Naive B cell (primary cell): ENCODE measurements at regions not wholly inside any gene's neighbourhood (a gene's known extent, or its start where the extent isn't known, plus 50 kb on each side); places are given as distances from the start of the nearest gene placed in this dataset.
A peak's percentile ranks its signal among the peaks of the same experiment; 100 is the strongest.

Experiments used
- ATAC-seq, 2 donors: fragments of 150-1000 bp; cut with Tn5 transposase; 2 replicates each; pipeline ENCODE4 v1.10.0; 2021; ENCODE audit warnings: low read depth in 2 of 2, mild to moderate bottlenecking in 2 of 2, moderate library complexity in 2 of 2
- DNase-seq: peaks from one replicate; pipeline ENCODE4 v3.0.0; 2022
- H3K27ac Mint-ChIP-seq, 6 donors: one replicate each; pipeline ENCODE4 v1.8.0; 2020 to 2022; ENCODE audit warnings: mild to moderate bottlenecking in 6 of 6, mixed read lengths in 6 of 6, moderate library complexity in 5 of 6, inconsistent platforms in 2 of 6
- H3K27me3 Mint-ChIP-seq, 3 donors: one replicate each; pipeline ENCODE4 v1.8.0; 2021 to 2022; ENCODE audit warnings: mixed read lengths in 3 of 3, mild to moderate bottlenecking in 1 of 3
- H3K36me3 Mint-ChIP-seq, 2 donors: one replicate each; pipeline ENCODE4 v1.8.0; 2020 to 2022; ENCODE audit warnings: mixed read lengths in 2 of 2, inconsistent platforms in 1 of 2, mild to moderate bottlenecking in 1 of 2
- H3K4me1 Mint-ChIP-seq, 3 donors: one replicate each; pipeline ENCODE4 v1.8.0; 2020 to 2022; ENCODE audit warnings: mixed read lengths in 3 of 3, inconsistent platforms in 1 of 3, mild to moderate bottlenecking in 1 of 3, moderate library complexity in 1 of 3
- H3K4me3 Mint-ChIP-seq, 8 donors: one replicate each; pipeline ENCODE4 v1.8.0; 2020 to 2022; ENCODE audit warnings: mild to moderate bottlenecking in 8 of 8, mixed read lengths in 8 of 8, moderate library complexity in 8 of 8, inconsistent platforms in 2 of 8
- H3K9me3 Mint-ChIP-seq, 7 donors: one replicate each; pipeline ENCODE4 v1.8.0; 2020 to 2022; ENCODE audit warnings: mixed read lengths in 7 of 7, mild to moderate bottlenecking in 5 of 7, inconsistent platforms in 2 of 7, moderate library complexity in 1 of 7

DNA sequence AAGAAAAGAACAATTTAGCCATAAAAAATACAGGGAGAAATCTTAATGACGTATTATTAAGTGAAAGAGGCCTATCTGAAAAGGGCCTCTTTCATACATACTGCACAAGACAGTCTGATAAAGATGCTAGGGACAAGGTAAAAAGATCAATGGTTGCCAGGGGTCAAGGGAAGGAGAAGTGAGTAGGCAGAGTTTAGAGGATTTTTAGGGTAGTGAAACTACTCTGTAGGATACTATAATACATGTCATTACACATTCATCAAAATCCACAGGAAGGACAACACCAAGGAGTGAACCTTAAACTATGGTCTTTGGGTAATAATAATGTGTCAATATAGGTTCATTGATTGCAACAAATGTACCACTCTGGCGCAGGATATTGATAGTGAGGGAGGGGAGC is 289.3 kb downstream of the FSIP2 start:
- Mint-ChIP-seq H3K27me3 (no peaks in the 10 kb centered on the region), H3K4me3 (no peak overlapping the region), H3K4me1 (peaks cover 4 to 15% (median 6%) of the 10 kb centered on the region in 3 donors), H3K27ac (no peak overlapping the region), H3K9me3 (peaks cover 0 to 3% (median 0%) of the 10 kb centered on the region in 7 donors), H3K36me3 (no peaks in the 10 kb centered on the region)
- no peak for DNase-seq
- ATAC-seq = peak; percentile 43 to 45

DNA sequence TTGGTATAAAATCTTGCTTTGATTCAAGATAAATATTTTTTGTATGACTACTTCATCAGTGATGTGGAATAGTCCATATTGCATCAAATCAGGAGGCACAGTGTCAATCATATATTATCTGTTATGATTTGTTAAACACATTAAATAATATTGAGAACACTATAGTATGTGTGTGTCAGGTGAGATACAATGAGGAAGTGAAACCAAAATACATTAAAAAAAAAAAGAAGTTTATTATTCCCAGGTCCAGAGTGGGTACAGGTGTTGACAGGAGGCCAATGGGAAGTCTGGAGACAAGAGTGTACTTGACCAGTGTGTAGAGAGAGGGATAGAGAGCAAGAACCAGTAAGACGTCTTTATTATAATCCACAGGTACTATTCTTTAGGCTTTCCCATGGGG is 292.6 kb downstream of the FSIP2 start:
- Mint-ChIP-seq H3K9me3 (peaks cover 0 to 3% (median 0%) of the 10 kb centered on the region in 7 donors), H3K27me3 (no peaks in the 10 kb centered on the region)
- peak; percentile 43 to 45 for ATAC-seq

DNA sequence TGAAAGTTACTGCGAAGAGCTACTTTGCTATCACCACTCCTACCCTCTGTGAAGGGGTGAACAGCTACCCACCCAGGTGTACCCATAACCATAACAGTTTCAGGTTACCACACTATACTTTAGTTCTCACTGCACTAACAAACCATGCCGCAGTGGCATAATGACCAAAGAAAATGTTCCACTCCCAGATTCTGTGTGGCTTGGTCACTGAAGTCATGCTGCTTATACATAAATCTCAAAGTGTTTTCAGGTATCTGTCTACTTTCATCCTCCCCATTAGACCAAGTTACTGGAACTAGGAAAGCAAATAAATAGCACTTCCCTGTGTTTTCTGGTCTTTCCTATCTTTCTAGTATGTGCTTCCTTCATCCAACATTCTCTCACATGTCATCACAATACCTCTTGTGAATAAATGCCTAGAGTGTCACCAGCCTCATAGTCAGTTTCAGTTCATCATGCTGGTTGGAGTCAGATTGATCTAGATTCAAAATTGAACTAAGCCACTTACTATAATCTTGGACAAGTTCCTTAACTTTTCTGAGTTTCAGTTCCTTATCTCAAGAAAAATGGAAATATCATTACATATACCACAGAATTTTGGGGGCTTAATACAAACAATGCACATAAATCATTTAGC is 293.6 kb downstream of the FSIP2 start:
- no peak overlapping the region for H3K4me3 Mint-ChIP-seq
- no peaks in the 10 kb centered on the region for H3K27me3 Mint-ChIP-seq
- no peak for DNase-seq
- peak overlapping the region in 3 of 6 donors; percentile 1 to 59 (median 29) for H3K27ac Mint-ChIP-seq
- peaks cover 0 to 3% (median 0%) of the 10 kb centered on the region in 7 donors for H3K9me3 Mint-ChIP-seq
- peaks cover 4 to 15% (median 6%) of the 10 kb centered on the region in 3 donors for H3K4me1 Mint-ChIP-seq
- ATAC-seq = no peak
- no peaks in the 10 kb centered on the region for H3K36me3 Mint-ChIP-seq

More for the DNA sequence above, 292.6 kb downstream of the FSIP2 start:
- DNase-seq = no peak
- H3K4me3 Mint-ChIP-seq = no peak overlapping the region
- H3K27ac Mint-ChIP-seq = peak overlapping the region in 2 of 6 donors; percentile 33 to 42
- no peaks in the 10 kb centered on the region for H3K36me3 Mint-ChIP-seq
- peaks cover 4 to 15% (median 6%) of the 10 kb centered on the region in 3 donors for H3K4me1 Mint-ChIP-seq

DNA sequence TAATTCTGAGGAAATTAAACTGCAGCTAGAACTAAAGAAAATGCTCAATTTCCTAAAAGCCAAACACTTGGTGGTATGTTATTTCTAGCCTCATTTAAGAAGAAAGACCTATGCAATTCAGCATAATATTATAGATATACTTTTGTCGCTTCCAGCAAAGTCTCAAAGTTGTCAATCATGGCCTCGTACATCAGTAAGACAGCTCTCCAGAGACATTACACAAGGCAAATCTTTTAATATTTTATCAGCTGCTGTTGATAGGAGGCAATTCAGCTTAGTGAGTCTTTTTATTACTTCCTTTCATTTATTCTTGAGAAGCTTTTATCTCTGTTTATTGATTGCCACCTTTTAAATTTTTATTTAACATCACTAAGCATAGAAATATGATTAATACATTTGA is 294.3 kb downstream of the FSIP2 start:
- DNase-seq (no peak), ATAC-seq (no peak)
- peaks cover 4 to 10% (median 6%) of the 10 kb centered on the region in 3 donors for H3K4me1 Mint-ChIP-seq
- no peak overlapping the region for H3K27ac Mint-ChIP-seq
- H3K36me3 Mint-ChIP-seq = no peaks in the 10 kb centered on the region
- peaks cover 0 to 1% (median 0%) of the 10 kb centered on the region in 7 donors for H3K9me3 Mint-ChIP-seq
- no peak overlapping the region for H3K4me3 Mint-ChIP-seq
- no peaks in the 10 kb centered on the region for H3K27me3 Mint-ChIP-seq

DNA sequence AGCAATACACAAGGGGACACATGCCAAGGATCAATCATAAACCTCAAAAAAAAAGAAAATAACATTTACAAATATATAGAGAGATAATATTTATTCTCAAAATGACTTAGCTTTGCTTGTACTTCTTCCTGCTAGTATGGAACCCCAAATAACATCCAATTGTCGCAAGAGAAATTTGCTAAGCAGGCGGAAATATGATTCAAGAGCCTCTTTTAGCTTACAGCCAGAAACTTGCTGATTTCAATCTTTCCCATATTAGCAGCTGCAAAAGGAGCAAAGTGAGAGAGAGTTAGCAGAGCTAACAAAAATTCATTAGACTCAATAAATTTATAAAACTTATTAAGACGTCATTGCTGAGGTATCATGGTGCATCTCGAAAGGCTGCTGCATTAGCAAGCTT is 294.9 kb downstream of the FSIP2 start:
- Mint-ChIP-seq H3K4me3 (no peak overlapping the region), H3K27ac (no peak overlapping the region)
- no peak for ATAC-seq

DNA sequence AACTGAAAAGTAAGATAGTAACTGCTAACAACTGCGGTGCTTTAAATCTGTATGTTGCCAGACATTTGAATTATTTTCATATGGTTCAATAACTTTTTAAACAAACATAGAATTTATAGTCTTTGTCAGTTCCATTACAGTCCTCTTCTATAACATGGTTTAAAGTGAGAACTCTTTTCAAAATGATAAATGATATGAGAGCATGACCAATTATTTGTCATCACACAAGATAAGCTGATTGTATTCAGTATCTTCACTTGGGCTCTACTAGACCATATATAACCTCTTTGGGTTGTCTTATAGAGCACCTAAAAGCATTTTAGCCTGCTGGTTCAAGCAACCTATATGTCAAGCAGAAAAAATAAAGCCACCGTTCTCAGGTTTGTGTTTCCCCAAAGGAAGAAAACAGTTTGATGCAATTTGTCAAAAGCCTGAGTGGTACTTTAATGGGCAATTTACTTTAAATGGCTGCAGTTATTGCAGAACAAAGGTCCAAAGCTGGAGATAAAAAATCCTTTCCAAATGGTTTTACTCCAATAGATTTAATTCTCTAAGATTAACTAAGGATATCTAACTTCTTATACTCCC is 298.4 kb downstream of the FSIP2 start:
- ATAC-seq (no peak), DNase-seq (no peak)
- Mint-ChIP-seq H3K4me3 (no peak overlapping the region), H3K27ac (no peak overlapping the region), H3K36me3 (no peaks in the 10 kb centered on the region), H3K9me3 (no peaks in the 10 kb centered on the region), H3K27me3 (no peaks in the 10 kb centered on the region), H3K4me1 (peaks cover 0 to 4% (median 0%) of the 10 kb centered on the region in 3 donors)

More for the DNA sequence above, 294.9 kb downstream of the FSIP2 start:
- Mint-ChIP-seq H3K4me1 (peaks cover 4 to 6% (median 6%) of the 10 kb centered on the region in 3 donors), H3K36me3 (no peaks in the 10 kb centered on the region), H3K27me3 (no peaks in the 10 kb centered on the region), H3K9me3 (no peaks in the 10 kb centered on the region)
- DNase-seq = no peak

DNA sequence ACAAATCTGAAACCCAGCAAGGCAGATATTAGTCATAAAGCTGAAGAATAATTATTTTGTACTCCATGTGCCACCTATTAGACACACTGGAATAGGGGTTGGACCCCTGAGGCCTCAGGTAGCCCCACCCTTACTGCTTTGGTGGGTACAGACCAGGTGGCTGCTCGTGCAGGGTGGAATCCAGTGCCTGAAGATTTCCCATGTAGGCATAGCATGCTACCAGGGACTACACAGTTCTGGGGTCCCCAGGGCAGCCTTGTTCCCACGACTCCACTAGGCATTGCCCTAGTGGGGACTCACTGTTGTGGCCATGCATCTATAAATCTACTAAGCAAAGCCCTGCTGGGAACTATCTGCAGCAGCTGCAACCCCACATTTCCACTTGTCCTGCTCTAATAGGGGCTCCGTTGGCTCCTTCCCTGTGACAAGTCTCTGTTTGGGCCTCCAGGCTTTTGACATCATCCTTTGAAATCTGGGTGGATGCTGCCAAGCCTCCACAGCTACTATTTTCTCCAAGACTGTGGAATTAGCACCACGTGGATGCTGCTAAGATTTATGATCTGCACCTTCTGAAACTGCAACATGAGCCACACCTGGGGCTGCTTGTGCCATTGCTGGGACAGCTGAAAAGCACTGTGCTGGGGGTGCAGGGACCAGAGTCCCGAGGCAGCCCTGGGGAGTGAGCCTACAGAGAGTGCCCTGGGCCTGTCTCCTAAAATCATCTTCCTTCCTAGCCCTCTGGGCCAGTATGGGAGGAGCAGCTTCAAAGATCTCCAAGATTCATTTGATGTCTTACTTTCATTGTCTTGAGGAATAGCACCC is 303.8 kb downstream of the FSIP2 start:
- peak overlapping the region in 1 of 8 donors; percentile 0 for H3K4me3 Mint-ChIP-seq

DNA sequence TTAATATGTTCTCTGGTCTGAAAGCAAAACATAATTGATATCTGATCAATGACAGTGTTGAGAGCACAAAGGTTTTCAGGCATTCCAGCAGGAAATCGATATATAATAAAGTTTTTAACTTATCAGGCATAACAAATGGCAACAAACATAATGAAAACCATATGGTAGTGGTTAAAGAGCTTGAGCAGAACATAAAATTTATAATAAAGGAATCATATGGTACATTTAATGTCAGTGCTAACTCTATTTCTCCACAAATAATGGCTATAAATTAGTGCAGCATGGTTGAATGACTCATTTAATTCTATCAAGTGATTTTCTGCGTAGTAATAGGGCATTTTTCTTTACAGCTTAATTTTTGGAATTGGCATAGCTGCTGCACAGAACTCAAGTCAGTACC is 306.2 kb downstream of the FSIP2 start:
- ATAC-seq (no peak), DNase-seq (no peak)
- Mint-ChIP-seq H3K36me3 (no peaks in the 10 kb centered on the region), H3K4me3 (no peak overlapping the region), H3K27me3 (no peaks in the 10 kb centered on the region), H3K4me1 (no peaks in the 10 kb centered on the region), H3K9me3 (peaks cover 0 to 1% (median 0%) of the 10 kb centered on the region in 7 donors), H3K27ac (no peak overlapping the region)

More for the DNA sequence above, 303.8 kb downstream of the FSIP2 start:
- no peaks in the 10 kb centered on the region for H3K4me1 Mint-ChIP-seq
- ATAC-seq (no peak), DNase-seq (no peak)
- H3K27me3 Mint-ChIP-seq = no peaks in the 10 kb centered on the region
- no peaks in the 10 kb centered on the region for H3K36me3 Mint-ChIP-seq
- peaks cover 0 to 1% (median 0%) of the 10 kb centered on the region in 7 donors for H3K9me3 Mint-ChIP-seq
- no peak overlapping the region for H3K27ac Mint-ChIP-seq

DNA sequence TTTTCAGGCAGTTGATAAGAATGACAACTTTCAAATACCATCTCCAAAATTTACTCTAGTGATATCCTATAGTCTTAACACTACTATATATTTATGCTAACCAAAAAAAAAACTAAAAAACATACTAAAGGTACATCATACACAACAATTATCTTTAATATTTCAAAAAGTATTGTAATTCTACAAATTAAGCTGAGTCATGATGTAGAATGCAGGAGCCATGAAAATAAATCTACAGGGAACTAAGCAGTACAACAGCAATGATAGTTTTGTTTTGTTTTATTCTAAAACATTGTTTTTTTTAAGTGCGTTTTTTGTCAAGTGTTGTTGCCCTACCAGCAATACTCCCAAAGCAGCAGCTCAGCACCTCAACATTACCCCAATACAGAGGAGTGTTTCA is 314.3 kb downstream of the FSIP2 start:
- no peak overlapping the region for H3K27ac Mint-ChIP-seq
- ATAC-seq (no peak), DNase-seq (no peak)
- no peaks in the 10 kb centered on the region for H3K36me3 Mint-ChIP-seq
- H3K4me3 Mint-ChIP-seq = no peak overlapping the region
- H3K4me1 Mint-ChIP-seq = no peaks in the 10 kb centered on the region
- H3K27me3 Mint-ChIP-seq = no peaks in the 10 kb centered on the region
- H3K9me3 Mint-ChIP-seq = no peaks in the 10 kb centered on the region

DNA sequence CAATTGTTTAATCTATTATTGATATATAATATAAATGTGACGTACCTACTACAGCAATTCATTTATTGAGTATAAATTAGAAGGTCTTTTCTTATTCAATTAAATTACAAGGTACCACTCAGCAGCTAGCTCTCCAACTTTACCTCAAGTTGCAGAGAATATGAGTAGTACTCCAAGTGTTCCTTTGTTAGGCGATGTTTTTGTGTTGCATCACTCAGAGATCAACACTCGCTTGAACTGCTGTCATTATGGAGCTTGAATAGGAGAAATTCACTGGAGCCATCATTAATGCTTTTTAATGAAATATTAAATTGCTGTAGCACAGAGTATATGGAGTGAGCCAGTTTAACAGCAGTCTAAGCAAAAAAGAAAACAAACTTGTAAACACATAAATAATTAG is 320.0 kb downstream of the FSIP2 start:
- Mint-ChIP-seq H3K9me3 (no peaks in the 10 kb centered on the region), H3K4me3 (no peak overlapping the region), H3K27ac (no peak overlapping the region), H3K27me3 (no peaks in the 10 kb centered on the region), H3K36me3 (peaks cover 0 to 9% of the 10 kb centered on the region in 2 donors), H3K4me1 (no peaks in the 10 kb centered on the region)
- ATAC-seq (no peak), DNase-seq (no peak)

DNA sequence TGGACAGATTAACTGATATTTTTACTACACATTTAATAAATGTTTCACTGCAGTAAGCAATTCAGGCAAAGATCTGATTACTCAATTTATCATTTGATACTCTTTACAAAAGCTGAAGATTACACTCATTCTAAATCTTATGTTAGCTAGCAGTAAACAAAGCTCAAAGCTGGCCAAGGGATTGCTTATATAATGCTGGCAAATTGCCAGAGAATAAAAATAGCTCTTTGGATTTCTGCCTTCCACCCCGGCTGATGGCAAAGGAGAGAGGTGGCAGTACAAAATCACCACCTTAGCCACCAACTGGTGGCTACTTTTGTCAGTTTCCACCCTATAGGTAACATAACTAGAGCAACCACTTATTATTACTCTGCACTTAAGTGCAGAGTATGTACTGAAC is 320.5 kb downstream of the FSIP2 start:
- Mint-ChIP-seq H3K9me3 (peaks cover 0 to 4% (median 0%) of the 10 kb centered on the region in 7 donors), H3K4me3 (no peak overlapping the region), H3K27ac (no peak overlapping the region), H3K4me1 (no peaks in the 10 kb centered on the region), H3K36me3 (peaks cover 0 to 13% of the 10 kb centered on the region in 2 donors), H3K27me3 (no peaks in the 10 kb centered on the region)
- DNase-seq (no peak), ATAC-seq (no peak)

DNA sequence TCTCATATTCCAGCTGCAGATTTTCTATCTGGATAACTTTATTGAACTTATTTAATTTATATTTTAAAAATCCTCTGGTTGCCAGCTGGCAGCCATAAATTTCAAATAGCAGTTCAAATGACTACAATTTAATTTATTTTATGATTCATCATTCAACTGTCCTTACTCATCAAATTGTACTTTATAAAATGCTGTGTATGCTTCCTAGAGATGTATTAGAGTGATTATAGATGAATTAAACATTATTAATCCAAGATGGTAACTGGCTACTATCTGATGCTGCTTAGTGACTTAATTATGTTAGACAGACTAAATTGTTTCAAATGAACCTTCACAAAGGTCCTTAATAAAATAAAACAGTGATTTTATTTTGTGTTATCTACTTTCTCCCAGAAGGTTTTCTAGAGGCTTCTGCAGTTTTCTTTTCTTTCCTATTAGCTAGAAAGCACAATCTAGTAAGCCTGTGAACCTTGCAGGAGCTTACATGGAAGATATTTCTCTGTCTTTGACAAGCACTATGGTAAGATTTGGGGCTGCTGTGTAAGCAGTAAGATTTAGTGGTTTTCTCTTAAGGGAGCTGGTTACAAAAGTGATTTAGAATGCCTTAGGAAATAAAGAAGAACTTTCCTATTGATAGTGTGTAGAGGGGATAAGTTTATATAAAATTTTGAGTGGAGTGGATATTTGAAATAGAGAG is 322.3 kb downstream of the FSIP2 start:
- H3K27ac Mint-ChIP-seq = no peak overlapping the region
- peaks cover 13 to 23% of the 10 kb centered on the region in 2 donors for H3K36me3 Mint-ChIP-seq
- ATAC-seq = no peak
- no peak for DNase-seq
- no peaks in the 10 kb centered on the region for H3K27me3 Mint-ChIP-seq
- peaks cover 3 to 17% (median 8%) of the 10 kb centered on the region in 7 donors for H3K9me3 Mint-ChIP-seq
- H3K4me1 Mint-ChIP-seq = peaks cover 7 to 8% (median 8%) of the 10 kb centered on the region in 3 donors
- H3K4me3 Mint-ChIP-seq = no peak overlapping the region

DNA sequence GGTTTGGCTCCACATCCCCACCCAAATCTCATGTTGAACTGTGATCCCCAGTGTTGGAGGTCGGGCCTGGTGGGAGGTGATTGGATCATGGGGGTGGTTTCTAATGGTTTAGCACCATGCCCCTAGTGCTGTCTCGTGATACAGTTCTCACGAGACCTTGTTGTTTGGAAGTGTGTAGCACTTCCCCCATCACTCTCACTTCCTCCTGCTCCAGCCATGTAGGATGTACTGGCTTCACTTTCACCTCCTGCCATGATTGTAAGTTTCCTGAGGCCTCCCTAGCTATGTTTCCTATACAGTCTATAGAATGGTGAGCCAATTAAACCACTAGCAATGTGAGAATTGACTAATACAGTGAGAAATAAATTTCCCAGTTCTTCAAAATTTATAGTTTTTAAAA is 325.9 kb downstream of the FSIP2 start:
- Mint-ChIP-seq H3K4me3 (no peak overlapping the region), H3K36me3 (peaks cover 13 to 23% of the 10 kb centered on the region in 2 donors), H3K4me1 (peaks cover 7 to 8% (median 8%) of the 10 kb centered on the region in 3 donors), H3K27ac (peak overlapping the region in 2 of 6 donors; percentile 72 to 74), H3K27me3 (no peaks in the 10 kb centered on the region), H3K9me3 (peaks cover 3 to 22% (median 8%) of the 10 kb centered on the region in 7 donors)
- ATAC-seq (no peak), DNase-seq (no peak)
